ENCODE measurements at regions not wholly inside any gene's neighbourhood (a gene's known extent, or its start where the extent isn't known, plus 50 kb on each side); places are given as distances from the start of the nearest gene placed in this dataset.

GRCh38 chr5:43873791-43874190, 270.8 kb downstream of the NNT start:
- TF ChIP-seq POLR2A (IDR thresholded peaks at IDR 0.05), result no peak
- TF ChIP-seq, protein P1, sequence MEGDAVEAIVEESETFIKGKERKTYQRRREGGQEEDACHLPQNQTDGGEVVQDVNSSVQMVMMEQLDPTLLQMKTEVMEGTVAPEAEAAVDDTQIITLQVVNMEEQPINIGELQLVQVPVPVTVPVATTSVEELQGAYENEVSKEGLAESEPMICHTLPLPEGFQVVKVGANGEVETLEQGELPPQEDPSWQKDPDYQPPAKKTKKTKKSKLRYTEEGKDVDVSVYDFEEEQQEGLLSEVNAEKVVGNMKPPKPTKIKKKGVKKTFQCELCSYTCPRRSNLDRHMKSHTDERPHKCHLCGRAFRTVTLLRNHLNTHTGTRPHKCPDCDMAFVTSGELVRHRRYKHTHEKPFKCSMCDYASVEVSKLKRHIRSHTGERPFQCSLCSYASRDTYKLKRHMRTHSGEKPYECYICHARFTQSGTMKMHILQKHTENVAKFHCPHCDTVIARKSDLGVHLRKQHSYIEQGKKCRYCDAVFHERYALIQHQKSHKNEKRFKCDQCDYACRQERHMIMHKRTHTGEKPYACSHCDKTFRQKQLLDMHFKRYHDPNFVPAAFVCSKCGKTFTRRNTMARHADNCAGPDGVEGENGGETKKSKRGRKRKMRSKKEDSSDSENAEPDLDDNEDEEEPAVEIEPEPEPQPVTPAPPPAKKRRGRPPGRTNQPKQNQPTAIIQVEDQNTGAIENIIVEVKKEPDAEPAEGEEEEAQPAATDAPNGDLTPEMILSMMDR (IDR thresholded peaks at IDR 0.05), result no peak
- H3K4me3 ChIP-seq, result no peak overlapping the region
- H3K27ac ChIP-seq, result no peak overlapping the region
- no peaks in the 10 kb centered on the region for H3K27me3 ChIP-seq
- H3K9me3 ChIP-seq, result no peaks in the 10 kb centered on the region
- no peaks in the 10 kb centered on the region for H3K4me1 ChIP-seq
- H3K36me3 ChIP-seq, result no peaks in the 10 kb centered on the region
- no peak for DNase-seq

DNA sequence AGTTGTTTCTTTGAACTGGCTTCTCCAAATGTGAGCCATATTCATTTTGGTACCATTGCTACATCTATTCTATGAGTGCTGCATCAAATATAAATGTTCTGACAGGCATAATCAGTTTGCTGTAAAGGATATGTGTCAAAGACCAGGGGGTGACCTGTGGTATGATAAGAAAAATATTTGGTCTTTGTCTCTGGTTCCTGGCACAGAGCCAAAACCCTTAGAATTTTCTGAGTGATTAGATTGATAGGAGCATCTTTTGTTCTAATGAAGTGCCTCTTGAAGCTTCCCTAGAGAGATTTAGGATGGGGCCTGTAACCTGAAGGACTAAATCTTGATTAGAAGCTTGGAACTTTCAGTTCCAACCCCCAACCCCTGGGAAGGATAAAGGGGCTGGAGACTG, 256.3 kb downstream of the NNT start:
- Histone ChIP-seq H3K9me3 (no peaks in the 10 kb centered on the region), H3K36me3 (no peaks in the 10 kb centered on the region), H3K27me3 (no peaks in the 10 kb centered on the region), H3K4me3 (no peak overlapping the region), H3K27ac (no peak overlapping the region), H3K4me1 (no peaks in the 10 kb centered on the region)
- DNase-seq, result no peak
- TF ChIP-seq POLR2A (IDR thresholded peaks at IDR 0.05), result no peak
- TF ChIP-seq, protein P1 (IDR thresholded peaks at IDR 0.05), result no peak

DNA sequence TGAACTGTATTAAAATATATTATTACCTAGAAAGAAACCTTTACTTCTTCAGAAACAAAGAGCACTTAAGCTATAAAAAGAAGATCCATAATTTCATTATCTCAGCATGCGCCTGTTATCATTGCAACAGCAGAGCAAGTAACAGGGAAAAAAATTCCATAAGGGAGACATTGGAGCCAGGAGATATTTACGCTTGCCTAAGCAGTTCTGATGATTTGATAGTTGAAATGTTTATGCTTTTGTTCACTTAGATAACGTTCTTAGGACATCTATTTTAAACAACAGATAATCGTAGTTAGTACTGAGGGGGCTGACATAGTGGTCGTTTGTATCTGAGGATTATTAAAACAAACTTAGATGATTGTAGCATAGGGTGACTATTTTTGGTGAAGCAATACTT, 252.5 kb downstream of the NNT start:
- Histone ChIP-seq H3K9me3 (no peaks in the 10 kb centered on the region), H3K4me3 (no peak overlapping the region), H3K27me3 (no peaks in the 10 kb centered on the region), H3K36me3 (no peaks in the 10 kb centered on the region), H3K27ac (no peak overlapping the region), H3K4me1 (no peaks in the 10 kb centered on the region)
- TF ChIP-seq, protein P1 (IDR thresholded peaks at IDR 0.05), result no peak
- TF ChIP-seq POLR2A (IDR thresholded peaks at IDR 0.05), result no peak
- no peak for DNase-seq

- no peak for DNase-seq
- no peaks in the 10 kb centered on the region for H3K9me3 ChIP-seq
- no peaks in the 10 kb centered on the region for H3K4me1 ChIP-seq
- no peaks in the 10 kb centered on the region for H3K27me3 ChIP-seq
- no peak overlapping the region for H3K4me3 ChIP-seq
- H3K27ac ChIP-seq, result no peak overlapping the region
- H3K36me3 ChIP-seq, result no peaks in the 10 kb centered on the region
- TF ChIP-seq, protein P1 (IDR thresholded peaks at IDR 0.05), result no peak
- no peak for TF ChIP-seq POLR2A (IDR thresholded peaks at IDR 0.05)
Measured at GRCh38 chr5:43854697-43855292, 251.8 kb downstream of the NNT start.

DNA sequence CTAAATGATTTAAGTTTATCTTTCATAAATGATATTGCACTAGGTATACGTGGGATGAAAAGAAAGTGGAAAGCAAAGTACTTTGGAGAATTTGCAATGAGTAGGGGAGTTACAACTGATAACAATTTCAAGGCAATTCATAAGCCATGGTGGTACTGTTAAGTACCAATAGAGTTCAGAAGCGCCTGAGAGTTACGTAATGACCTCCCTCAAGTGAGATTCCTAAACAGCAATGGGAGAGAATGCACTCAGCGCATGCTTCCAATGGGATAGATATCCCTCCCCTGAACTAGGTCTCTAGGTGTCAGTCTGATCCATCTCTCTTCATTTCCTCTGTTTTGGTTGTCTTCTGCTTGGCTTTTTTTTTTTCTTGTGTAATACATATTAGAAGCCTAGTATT, 249.3 kb downstream of the NNT start:
- no peaks in the 10 kb centered on the region for H3K9me3 ChIP-seq
- TF ChIP-seq, protein P1 (IDR thresholded peaks at IDR 0.05), result no peak
- no peak for TF ChIP-seq POLR2A (IDR thresholded peaks at IDR 0.05)
- no peaks in the 10 kb centered on the region for H3K36me3 ChIP-seq
- H3K27ac ChIP-seq, result no peak overlapping the region
- DNase-seq, result no peak
- no peaks in the 10 kb centered on the region for H3K4me1 ChIP-seq
- no peak overlapping the region for H3K4me3 ChIP-seq
- H3K27me3 ChIP-seq, result no peaks in the 10 kb centered on the region

GRCh38 chr5:43851741-43852140, 248.8 kb downstream of the NNT start:
- H3K36me3 ChIP-seq, result no peaks in the 10 kb centered on the region
- TF ChIP-seq, protein P1 (IDR thresholded peaks at IDR 0.05), result no peak
- no peak for TF ChIP-seq POLR2A (IDR thresholded peaks at IDR 0.05)
- no peaks in the 10 kb centered on the region for H3K27me3 ChIP-seq
- H3K27ac ChIP-seq, result no peak overlapping the region
- H3K4me1 ChIP-seq, result no peaks in the 10 kb centered on the region
- no peaks in the 10 kb centered on the region for H3K9me3 ChIP-seq
- no peak for DNase-seq
- no peak overlapping the region for H3K4me3 ChIP-seq

Data from Peyer's patch (tissue), 4 donors.